SU-DHL-6 (cell line): ENCODE measurements at regions not wholly inside any gene's neighbourhood (a gene's known extent, or its start where the extent isn't known, plus 50 kb on each side); places are given as distances from the start of the nearest gene placed in this dataset.
"Not testable (repeated sequence)": the region's sequence is repeated elsewhere in the genome, so short reads cannot be mapped to it uniquely, and the experiment has no call there.

ENCODE experiments used
- H2AFZ ChIP-seq: fragments of 200-600 bp; sonication (generic); 2 replicates; pipeline ENCODE4 v1.6.1; 2014; ENCODE audit warnings: low read depth, mild to moderate bottlenecking, moderate library complexity, mixed read lengths, antibody characterized with exemption, low read length; ENCODE audit not compliant: severe bottlenecking
- H3F3A ChIP-seq: fragments of 200-600 bp; shearing (Covaris generic); 2 replicates; pipeline ENCODE4 v1.6.0; 2016; ENCODE audit warnings: antibody characterized with exemption, mild to moderate bottlenecking; ENCODE audit not compliant: insufficient read depth
- H3K27ac ChIP-seq: fragments of 200-600 bp; sonication (generic); 2 replicates; pipeline ENCODE4 v1.5.1; 2016; ENCODE audit warnings: low read depth, mild to moderate bottlenecking, low read length, moderate library complexity, mixed read lengths
- H3K27me3 ChIP-seq: fragments of 200-600 bp; sonication (generic), shearing (Covaris generic); 2 replicates; pipeline ENCODE4 v1.6.0; 2014; ENCODE audit warnings: mild to moderate bottlenecking, low read length
- H3K36me3 ChIP-seq: fragments of 200-600 bp; sonication (generic); 2 replicates; pipeline ENCODE4 v1.6.1; 2014; ENCODE audit warnings: mild to moderate bottlenecking, low read length, mixed read lengths
- H3K4me2 ChIP-seq: fragments of 300-600, 200-600 bp; shearing (Covaris generic), sonication (generic); 2 replicates; pipeline ENCODE4 v1.6.0; 2014; ENCODE audit warnings: low read length, low read depth, mild to moderate bottlenecking; ENCODE audit not compliant: poor library complexity, severe bottlenecking
- H3K4me3 ChIP-seq: fragments of 200-600 bp; sonication (generic); 2 replicates; pipeline ENCODE4 v1.5.1; 2014; ENCODE audit warnings: antibody characterized with exemption, low read length, mild to moderate bottlenecking, mixed read lengths; ENCODE audit not compliant: insufficient read depth, poor library complexity, severe bottlenecking
- H3K79me2 ChIP-seq: fragments of 200-600 bp; sonication (generic); 2 replicates; pipeline ENCODE4 v1.6.1; 2014; ENCODE audit warnings: mild to moderate bottlenecking, low read length, moderate library complexity; ENCODE audit not compliant: insufficient read depth
- H3K9ac ChIP-seq: fragments of 200-600 bp; sonication (generic); 2 replicates; pipeline ENCODE4 v1.7.0; 2014; ENCODE audit warnings: mild to moderate bottlenecking, low read length
- H3K9me2 ChIP-seq: fragments of 200-600 bp; sonication (generic); replicated peaks from 2 replicates; pipeline ENCODE4 v1.6.1; 2014; ENCODE audit warnings: low read length; ENCODE audit not compliant: insufficient read depth
- H3K9me3 ChIP-seq: fragments of 200-600 bp; sonication (generic); 2 replicates; pipeline ENCODE4 v1.6.1; 2014; ENCODE audit warnings: low read length, mixed read lengths; ENCODE audit not compliant: insufficient read depth
- H4K20me1 ChIP-seq: fragments of 200-600 bp; sonication (generic); 2 replicates; pipeline ENCODE4 v1.6.1; 2014; ENCODE audit warnings: low read depth, mild to moderate bottlenecking, antibody characterized with exemption, low read length, moderate library complexity, mixed read lengths
- EZH2phosphoT487 ChIP-seq: fragments of 200-600 bp; sonication (generic), shearing (Covaris generic); conservative IDR thresholded peaks from 2 replicates; pipeline ENCODE4 v1.6.1; 2018; ENCODE audit warnings: mild to moderate bottlenecking, antibody characterized with exemption, low read length, moderate library complexity, mixed read lengths
- TF ChIP-seq, protein P1 (sequence below): fragments of 200-600 bp; sonication (generic); IDR thresholded peaks from one replicate; pipeline ENCODE4 v1.5.1; 2017; ENCODE audit warnings: antibody characterized with exemption, mild to moderate bottlenecking, low read length, moderate library complexity; ENCODE audit not compliant: insufficient read depth, poor library complexity, severe bottlenecking

GRCh38 chr21:35796844-35797243 lies 263.5 kb downstream of the SETD4 start:
- no peak overlapping the region for H2AFZ ChIP-seq
- H3K9me3 ChIP-seq: no peaks in the 10 kb centered on the region
- H3F3A ChIP-seq: no peaks in the 10 kb centered on the region
- no peaks in the 10 kb centered on the region for H3K79me2 ChIP-seq
- no peak overlapping the region for H3K27ac ChIP-seq
- TF ChIP-seq, protein P1, sequence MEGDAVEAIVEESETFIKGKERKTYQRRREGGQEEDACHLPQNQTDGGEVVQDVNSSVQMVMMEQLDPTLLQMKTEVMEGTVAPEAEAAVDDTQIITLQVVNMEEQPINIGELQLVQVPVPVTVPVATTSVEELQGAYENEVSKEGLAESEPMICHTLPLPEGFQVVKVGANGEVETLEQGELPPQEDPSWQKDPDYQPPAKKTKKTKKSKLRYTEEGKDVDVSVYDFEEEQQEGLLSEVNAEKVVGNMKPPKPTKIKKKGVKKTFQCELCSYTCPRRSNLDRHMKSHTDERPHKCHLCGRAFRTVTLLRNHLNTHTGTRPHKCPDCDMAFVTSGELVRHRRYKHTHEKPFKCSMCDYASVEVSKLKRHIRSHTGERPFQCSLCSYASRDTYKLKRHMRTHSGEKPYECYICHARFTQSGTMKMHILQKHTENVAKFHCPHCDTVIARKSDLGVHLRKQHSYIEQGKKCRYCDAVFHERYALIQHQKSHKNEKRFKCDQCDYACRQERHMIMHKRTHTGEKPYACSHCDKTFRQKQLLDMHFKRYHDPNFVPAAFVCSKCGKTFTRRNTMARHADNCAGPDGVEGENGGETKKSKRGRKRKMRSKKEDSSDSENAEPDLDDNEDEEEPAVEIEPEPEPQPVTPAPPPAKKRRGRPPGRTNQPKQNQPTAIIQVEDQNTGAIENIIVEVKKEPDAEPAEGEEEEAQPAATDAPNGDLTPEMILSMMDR: no peak
- no peak for TF ChIP-seq EZH2phosphoT487
- no peak overlapping the region for H3K4me2 ChIP-seq
- H3K36me3 ChIP-seq: no peaks in the 10 kb centered on the region
- no peak overlapping the region for H3K4me3 ChIP-seq
- no peaks in the 10 kb centered on the region for H4K20me1 ChIP-seq
- no peaks in the 10 kb centered on the region for H3K9me2 ChIP-seq
- no peak overlapping the region for H3K9ac ChIP-seq
- no peaks in the 10 kb centered on the region for H3K27me3 ChIP-seq

- not testable (repeated sequence) for H3K4me2 ChIP-seq, H3K9me2 ChIP-seq, H3K9ac ChIP-seq, H3K27ac ChIP-seq, H2AFZ ChIP-seq, H3K79me2 ChIP-seq, H4K20me1 ChIP-seq, H3F3A ChIP-seq, H3K9me3 ChIP-seq, H3K36me3 ChIP-seq, H3K27me3 ChIP-seq, H3K4me3 ChIP-seq
These were observed 265.8 kb downstream of the SETD4 start for GRCh38 chr21:35794527-35794926.

DNA sequence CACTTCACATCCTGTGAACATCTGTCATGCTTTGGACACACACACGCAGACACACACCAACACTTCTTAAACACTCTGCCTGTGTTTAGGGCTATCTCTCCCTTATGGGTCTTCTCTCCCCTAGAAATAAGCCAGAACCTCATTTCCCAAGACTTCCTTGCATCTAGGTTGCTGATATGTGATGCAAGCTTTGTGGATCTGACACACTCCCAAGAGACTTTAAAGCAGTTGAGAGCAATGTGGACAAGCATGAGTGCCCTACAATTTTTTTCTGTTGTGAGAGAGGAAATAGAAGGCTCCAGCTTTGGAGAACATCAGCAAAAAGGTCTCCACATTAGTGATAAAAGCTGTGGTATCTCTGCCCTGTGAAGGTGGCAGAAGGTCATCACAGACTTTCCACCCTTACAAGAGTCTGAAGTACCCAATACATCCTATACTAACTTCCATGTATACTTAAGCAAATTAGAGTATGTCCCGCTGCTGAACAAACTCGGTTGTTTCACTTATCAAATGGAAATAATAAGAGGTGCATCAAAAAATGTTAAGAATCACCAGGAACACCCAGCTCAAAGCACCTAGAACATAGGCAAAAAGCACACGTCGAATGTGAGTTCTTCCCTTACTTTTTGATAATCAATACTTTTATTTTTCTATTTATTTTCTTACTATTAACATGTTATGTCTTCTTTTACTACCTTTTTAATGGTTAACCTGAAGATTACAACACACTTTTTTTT lies 267.6 kb downstream of the SETD4 start:
- TF ChIP-seq, protein P1: no peak
- TF ChIP-seq EZH2phosphoT487: no peak
- no peaks in the 10 kb centered on the region for H3K36me3 ChIP-seq
- no peaks in the 10 kb centered on the region for H3K27me3 ChIP-seq
- no peak overlapping the region for H3K27ac ChIP-seq
- no peak overlapping the region for H3K4me2 ChIP-seq
- no peak overlapping the region for H2AFZ ChIP-seq
- H3F3A ChIP-seq: no peaks in the 10 kb centered on the region
- H3K79me2 ChIP-seq: no peaks in the 10 kb centered on the region
- no peaks in the 10 kb centered on the region for H3K9me3 ChIP-seq
- H3K9me2 ChIP-seq: no peaks in the 10 kb centered on the region
- no peak overlapping the region for H3K9ac ChIP-seq
- H4K20me1 ChIP-seq: no peaks in the 10 kb centered on the region
- H3K4me3 ChIP-seq: no peak overlapping the region

DNA sequence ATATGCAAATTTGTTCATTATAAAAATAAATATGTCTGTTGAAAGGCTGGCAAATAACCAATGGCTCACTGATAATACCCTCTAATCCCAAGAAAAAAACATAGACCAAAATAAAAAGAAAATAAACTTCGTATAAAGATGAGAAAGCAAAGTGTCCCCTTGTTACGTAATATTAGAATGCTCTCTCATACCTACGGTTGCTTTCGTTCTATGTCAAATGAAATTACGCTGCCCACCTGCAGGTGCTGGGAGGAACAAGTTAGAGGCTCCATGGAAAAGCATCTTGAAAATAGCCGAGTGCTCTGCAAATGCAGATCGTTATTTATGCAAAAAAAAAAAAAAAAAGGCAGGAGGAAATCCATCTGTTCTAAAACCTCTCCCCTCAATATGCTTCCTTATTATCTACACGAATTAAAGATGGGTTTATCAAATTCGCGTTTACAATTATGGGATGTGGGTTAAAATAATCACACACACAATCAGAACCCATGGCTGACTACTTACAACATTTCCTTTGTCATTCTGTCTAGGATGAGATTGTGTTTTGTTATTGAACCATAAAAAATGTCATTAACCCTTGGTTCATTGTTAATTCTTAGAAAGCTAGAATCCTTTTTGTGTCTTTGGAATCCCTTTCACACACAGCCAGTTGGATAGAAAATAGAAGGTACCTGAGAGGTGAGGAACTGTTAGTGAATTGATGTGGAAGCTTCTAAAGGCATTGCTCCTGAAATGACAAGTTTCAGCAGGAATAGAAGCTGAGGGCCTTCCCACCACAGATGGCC lies 268.6 kb downstream of the SETD4 start:
- Histone ChIP-seq H3F3A (no peaks in the 10 kb centered on the region), H2AFZ (no peak overlapping the region), H3K9me3 (no peaks in the 10 kb centered on the region), H3K79me2 (no peaks in the 10 kb centered on the region), H3K27ac (no peak overlapping the region), H3K4me3 (no peak overlapping the region), H4K20me1 (no peaks in the 10 kb centered on the region), H3K9ac (no peak overlapping the region), H3K36me3 (no peaks in the 10 kb centered on the region), H3K27me3 (no peaks in the 10 kb centered on the region), H3K4me2 (no peak overlapping the region), H3K9me2 (no peaks in the 10 kb centered on the region)
- TF ChIP-seq EZH2phosphoT487: no peak
- TF ChIP-seq, protein P1: no peak
